SU-DHL-6 (cell line): ENCODE measurements at regions not wholly inside any gene's neighbourhood (a gene's known extent, or its start where the extent isn't known, plus 50 kb on each side); places are given as distances from the start of the nearest gene placed in this dataset.

Experiments
- CTCF ChIP-seq: fragments of 200-600 bp; sonication (generic); IDR thresholded peaks from one replicate; pipeline ENCODE4 v1.5.1; 2017; ENCODE audit warnings: antibody characterized with exemption, mild to moderate bottlenecking, low read length, moderate library complexity; ENCODE audit not compliant: insufficient read depth, poor library complexity, severe bottlenecking
- EZH2phosphoT487 ChIP-seq: fragments of 200-600 bp; sonication (generic), shearing (Covaris generic); conservative IDR thresholded peaks from 2 replicates; pipeline ENCODE4 v1.6.1; 2018; ENCODE audit warnings: mild to moderate bottlenecking, antibody characterized with exemption, low read length, moderate library complexity, mixed read lengths

- TF ChIP-seq EZH2phosphoT487: no peak
- TF ChIP-seq CTCF: no peak
Observed at GRCh38 chr4:141340458-141340857, 119.8 kb downstream of the ZNF330 start.
